Stimulated activated CD4-positive, alpha-beta T cell treated with anti-CD3 and anti-CD28 coated beads, Interleukin-1b, Interleukin-23, amount 100 ng/mL, for 4 hours (primary cell): ENCODE measurements at regions not wholly inside any gene's neighbourhood (a gene's known extent, or its start where the extent isn't known, plus 50 kb on each side); places are given as distances from the start of the nearest gene placed in this dataset.

Source experiments
- DNase-seq, 2 donors: peaks; one replicate each; pipeline ENCODE4 v3.0.0-alpha.2; 2020; ENCODE audit warnings: low read depth in 2 of 2

DNA sequence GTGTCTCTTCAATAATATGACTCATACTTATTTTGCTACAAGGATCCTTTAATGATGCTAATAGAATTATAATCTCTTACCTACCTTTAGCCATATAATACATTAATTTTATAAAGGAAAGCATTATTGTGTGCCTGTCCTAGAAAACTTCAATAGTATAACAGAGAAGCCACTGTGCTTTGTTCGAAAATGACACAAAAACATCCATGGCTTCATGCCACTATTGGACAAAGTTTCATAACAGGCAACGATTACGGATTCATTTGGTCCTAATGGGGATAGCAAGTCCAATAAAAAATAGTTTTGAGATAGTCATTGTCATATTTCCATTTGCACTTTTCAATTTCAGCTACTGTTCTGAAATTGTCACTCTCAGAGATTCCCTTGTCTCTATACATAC lies 52.5 kb upstream of the CCDC150 start:
- no peak for DNase-seq

DNA sequence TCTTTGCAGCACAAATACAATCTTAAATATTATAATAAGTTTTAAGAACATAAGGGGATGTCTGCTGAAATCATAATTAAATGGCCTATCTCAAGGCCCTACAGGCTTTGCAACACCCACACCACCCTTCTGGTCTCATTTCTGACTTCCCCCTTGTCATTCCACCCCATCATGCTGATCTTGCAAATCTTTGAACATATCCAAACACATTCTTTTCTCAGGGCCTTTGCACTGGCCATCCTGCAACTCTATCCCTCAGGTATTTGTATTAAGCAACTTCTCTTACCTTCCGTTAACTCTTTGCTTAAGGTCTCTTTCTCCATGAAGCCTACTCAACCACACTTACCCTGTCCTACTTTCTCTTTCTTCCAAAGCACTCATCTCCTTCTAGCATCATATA lies 51.8 kb upstream of the CCDC150 start:
- no peak for DNase-seq

GRCh38 chr2:196589419-196589818 lies 50.1 kb upstream of the CCDC150 start:
- no peak for DNase-seq
